ENCODE measurements at regions not wholly inside any gene's neighbourhood (a gene's known extent, or its start where the extent isn't known, plus 50 kb on each side); places are given as distances from the start of the nearest gene placed in this dataset.

DNA sequence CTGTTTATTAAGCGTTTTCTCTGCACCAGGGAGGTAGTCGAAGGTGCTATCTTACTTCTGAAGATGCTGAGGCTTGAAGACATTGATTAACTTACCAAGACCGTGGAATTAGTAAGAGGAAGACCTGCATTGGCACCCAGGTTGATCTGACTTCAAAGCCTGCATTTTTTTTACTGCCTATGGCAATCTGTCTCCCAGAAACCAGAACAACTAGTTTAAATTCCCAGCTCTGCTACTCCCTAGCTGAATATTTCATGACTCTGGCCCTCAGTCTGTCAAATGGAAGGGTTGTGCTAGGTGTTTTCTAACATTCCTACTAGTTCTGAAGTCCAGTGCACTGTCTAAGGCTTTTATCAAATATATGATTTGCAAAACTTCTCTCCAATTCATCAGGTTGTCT is 52.0 kb upstream of the GRAMD1B start:
- no peak for DNase-seq (ENCODE audit: low read depth in 2 of 2)

GRCh38 chr11:123377355-123377754 is 52.7 kb upstream of the GRAMD1B start:
- DNase-seq (ENCODE audit: low read depth in 2 of 2), result no peak

DNA sequence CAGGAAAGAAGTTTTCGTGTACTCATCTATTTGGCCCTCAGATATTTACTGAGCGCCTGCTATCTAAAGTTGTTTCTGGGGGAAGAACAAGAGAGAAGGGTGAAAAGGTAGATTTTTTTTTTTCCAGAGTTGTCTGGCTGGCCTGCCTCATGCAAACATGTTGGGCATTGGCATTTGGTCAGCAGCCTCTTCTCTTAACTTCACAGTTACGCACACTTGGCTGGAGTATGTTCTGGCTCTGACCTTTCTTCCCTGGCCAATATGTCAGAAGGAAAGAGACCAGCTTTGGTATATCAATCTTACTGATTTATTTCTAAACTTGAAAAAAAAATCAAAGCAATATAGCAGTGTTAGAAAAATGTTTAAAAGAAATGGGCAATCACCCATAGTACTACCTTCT is 54.2 kb upstream of the GRAMD1B start:
- DNase-seq (ENCODE audit: low read depth in 2 of 2), result no peak

GRCh38 chr11:123374622-123374968 is 55.5 kb upstream of the GRAMD1B start:
- no peak for DNase-seq (ENCODE audit: low read depth in 2 of 2)

DNA sequence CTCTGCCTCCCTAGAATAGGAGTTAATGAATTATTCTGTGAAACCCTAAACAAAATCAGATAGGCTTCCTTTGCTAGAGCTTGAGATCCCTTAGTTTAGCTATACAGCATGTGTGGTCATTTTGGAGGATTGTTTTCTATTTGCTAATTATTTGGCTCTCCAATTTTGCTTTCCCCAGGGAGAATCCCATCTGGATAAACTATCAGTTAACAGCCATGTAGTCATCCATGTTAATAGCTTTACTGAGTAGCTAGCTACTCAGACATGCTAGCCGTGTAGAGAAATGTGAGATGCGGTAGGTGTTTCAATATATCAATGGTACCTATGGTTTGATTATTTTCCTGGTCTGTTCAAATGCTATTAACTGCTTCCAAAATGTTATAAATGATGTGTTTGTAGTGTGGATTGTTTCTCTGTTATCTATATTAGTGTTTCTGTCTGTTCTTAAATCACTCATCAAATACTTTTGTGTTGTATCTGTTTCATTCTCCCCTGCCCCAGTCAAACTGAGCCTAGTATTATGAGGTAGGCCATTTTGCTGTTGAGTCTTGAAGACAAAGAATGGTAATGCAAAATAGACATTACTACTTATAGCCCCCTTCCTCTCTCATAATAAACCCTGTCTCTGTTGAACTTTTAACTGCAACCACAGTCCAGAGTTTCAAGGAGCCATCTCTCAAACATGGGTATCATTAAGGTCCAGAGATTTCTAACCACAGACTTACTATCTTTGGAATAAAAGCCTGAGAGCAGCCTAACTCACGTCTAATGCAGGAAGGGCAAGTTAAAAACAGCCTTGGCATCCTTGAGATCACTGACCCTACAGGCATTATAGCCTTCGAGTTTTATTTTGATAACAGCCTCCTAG is 56.1 kb upstream of the GRAMD1B start:
- no peak for DNase-seq (ENCODE audit: low read depth in 2 of 2)

DNA sequence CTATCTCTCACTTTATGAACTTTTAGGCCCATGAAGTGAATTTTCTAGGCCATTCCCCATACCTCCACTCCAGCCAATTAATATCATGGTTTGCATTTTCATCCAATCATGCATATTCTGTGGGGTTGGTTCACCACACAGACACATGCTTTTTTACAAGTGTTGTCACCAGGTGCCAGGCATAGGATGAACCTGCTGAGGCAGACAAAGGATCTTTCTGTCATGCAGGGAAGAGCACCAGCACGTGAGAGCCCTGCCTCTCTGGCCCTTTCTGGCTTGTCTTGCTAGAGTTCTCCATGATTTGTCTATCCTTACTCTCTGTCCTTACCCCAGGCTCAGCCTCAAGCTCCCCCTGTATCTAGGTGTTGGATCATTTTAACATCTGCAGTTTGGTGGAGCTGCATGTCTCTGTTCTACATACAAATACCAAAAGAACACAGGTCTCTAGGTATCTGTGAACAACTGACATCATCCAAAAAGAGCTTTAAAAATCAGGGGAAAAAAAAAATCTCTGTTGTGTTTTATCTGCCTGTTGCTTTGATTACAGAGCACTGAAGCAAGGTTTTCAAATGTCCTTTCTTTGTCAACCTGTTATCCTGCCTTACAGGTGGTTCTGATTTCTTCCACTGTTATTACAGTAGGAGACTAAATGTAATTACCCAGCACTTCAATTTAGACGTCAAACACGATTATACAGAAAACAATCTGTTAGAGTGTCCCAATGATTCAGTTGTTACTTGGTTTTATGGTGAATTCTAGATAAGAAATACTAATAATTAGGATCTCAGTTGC is 58.4 kb upstream of the GRAMD1B start:
- DNase-seq (ENCODE audit: low read depth in 2 of 2), result no peak

- no peak for DNase-seq (ENCODE audit: low read depth in 2 of 2)
Measured at GRCh38 chr11:123366924-123367323, 63.1 kb upstream of the GRAMD1B start.

GRCh38 chr11:123365955-123366354 is 64.1 kb upstream of the GRAMD1B start:
- no peak for DNase-seq (ENCODE audit: low read depth in 2 of 2)

DNA sequence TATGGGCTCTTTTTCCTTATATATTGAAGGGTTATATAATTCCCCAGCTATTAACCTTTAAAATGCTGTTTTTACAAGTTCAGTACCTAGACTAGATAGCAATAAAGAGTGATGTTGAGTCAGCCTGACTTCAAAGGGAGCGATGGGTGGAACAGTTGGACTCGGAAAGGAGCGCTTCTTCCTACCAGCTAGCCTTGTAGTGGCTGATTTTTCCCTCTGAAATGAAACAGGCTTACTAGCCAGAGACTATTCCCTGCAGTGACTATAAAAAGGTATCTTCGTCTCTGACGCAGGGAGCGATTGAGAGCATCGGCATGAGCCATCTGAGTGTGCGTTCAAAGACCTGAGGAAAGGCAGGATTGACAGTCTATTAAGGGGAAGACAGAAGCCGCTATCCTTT is 66.0 kb upstream of the GRAMD1B start:
- DNase-seq (ENCODE audit: low read depth in 2 of 2), result no peak

DNA sequence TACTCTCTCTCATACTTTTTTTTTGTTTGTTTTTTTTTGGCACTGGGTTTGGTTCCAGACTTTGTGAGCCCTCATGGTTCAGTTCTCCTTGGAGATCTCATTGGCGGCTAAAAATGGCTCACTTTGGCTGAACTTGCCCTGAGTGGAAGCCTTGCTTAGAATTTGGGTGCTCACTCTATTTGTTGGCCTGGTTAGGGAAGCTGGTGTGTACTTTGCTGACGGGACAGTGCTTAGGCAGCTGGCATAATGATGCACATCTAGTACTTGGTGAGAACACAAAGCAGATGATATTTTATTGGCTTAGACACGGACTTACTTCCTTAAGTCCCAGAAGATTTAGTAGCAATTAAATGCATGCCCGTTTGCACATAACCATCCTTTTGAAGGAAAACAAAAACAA is 66.5 kb upstream of the GRAMD1B start:
- DNase-seq (ENCODE audit: low read depth in 2 of 2), result no peak

DNA sequence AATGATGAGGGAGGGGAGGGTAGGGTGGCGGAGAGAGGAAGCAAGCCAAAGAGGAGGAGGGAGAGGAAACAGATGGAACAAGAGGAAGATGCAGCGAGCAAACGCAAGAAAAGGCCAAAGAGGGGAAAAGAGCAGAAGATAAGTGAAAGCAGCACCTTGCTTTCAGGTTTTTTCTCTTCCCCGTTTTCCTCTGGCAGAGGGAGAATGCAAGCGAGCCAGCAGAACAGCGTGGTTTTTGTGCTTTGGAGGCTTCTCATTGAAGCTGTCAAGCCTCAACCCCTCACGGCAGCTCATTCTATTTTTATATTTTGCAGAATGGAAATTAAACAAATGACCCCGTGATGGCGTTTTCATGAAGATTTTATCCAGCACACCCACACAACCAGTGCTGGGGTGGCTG is 67.1 kb upstream of the GRAMD1B start:
- no peak for DNase-seq (ENCODE audit: low read depth in 2 of 2)

DNA sequence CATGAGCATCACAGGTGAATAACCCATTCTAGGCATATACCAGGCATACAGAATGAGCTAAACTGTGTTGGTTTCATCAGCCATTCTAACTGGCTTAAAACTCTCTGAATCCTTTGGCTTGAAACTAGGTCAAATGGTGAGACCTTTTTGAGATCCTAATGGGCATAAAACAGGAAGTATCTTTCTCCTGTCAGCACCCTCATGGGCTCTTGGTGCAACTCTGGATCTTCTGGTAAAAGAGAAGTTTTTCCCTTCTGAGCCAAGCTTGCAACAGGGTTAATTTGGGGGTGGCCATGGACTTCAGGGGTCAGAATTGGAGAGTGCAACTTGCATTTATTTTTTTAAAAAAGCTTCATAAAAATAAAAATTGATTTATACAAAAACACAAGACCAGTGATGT is 67.9 kb upstream of the GRAMD1B start:
- DNase-seq (ENCODE audit: low read depth in 2 of 2), result no peak

DNA sequence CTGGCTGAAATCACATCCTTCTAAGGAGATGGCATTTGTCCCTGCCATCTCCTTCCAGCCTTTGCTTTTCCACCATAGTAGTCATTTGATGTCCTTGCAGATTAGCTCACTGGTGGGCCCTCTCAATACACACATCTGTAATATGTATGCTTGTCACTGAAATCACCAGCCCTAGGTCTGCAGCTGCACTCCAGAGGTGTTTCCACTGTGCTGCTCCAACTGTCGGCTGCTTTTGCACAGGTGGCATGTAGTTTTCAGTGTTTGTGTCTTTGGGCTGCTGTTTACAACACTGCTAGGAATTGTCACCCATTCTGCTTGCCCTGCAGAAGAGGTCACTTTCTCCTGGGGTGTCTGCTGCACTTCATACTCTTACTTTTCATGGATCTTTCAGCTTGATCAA is 69.0 kb upstream of the GRAMD1B start:
- DNase-seq (ENCODE audit: low read depth in 2 of 2), result no peak

GRCh38 chr11:123360267-123360936 is 69.7 kb upstream of the GRAMD1B start:
- DNase-seq (ENCODE audit: low read depth in 2 of 2), result no peak

- DNase-seq (ENCODE audit: low read depth in 2 of 2), result no peak
Measured at GRCh38 chr11:123357990-123358827, 71.9 kb upstream of the GRAMD1B start.

DNA sequence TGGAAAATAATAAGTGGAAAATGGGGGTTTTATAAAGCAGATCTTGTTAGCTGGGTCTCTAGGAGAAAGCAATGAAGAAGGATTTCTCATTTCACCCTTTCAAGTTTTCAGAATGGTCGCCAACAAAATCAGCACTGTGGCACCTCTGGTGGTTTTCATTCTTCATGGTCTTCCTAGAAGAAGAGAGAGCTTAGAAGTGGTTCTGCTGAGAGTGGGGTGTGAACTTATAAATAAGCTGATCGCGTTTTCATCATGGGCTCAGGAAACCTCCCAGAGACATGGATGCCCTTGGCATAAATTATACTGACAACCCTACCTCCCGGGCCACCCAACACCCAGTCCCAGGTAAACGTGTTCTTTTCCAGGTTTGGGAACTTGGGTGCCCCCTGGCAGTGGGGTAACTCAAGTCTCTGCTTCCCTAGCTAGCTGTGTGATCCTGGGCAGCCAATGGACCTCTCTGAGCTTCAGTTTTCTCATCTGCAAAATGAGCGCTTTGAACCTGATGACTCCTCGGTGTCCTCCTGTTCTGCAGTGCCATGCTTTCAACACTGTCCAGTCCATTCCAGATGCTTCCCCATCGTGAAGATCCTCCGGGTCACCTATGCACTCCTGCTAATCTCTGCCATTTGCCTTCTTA is 72.6 kb upstream of the GRAMD1B start:
- DNase-seq (ENCODE audit: low read depth in 2 of 2), result no peak

DNA sequence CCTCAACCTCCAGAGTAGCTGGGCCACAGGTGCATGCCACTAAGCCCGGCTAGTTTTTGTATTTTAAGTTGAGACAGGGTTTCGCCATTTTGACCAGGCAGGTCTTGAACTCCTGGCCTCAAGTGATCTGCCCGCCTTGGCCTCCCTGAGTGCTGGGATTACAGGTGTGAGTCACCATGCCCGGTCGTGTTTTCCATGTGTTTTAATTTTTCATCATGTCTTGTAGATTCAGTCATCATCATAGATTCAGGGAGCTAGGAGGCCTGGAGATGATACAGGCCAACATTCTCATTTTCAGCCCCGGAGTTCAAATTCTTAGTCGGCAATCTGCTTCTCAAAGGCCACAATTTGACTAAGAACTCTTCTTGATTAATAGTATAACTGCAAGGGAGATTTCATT is 73.5 kb upstream of the GRAMD1B start:
- no peak for DNase-seq (ENCODE audit: low read depth in 2 of 2)

GRCh38 chr11:123354371-123354975 is 75.6 kb upstream of the GRAMD1B start:
- DNase-seq (ENCODE audit: low read depth in 2 of 2), result no peak

DNA sequence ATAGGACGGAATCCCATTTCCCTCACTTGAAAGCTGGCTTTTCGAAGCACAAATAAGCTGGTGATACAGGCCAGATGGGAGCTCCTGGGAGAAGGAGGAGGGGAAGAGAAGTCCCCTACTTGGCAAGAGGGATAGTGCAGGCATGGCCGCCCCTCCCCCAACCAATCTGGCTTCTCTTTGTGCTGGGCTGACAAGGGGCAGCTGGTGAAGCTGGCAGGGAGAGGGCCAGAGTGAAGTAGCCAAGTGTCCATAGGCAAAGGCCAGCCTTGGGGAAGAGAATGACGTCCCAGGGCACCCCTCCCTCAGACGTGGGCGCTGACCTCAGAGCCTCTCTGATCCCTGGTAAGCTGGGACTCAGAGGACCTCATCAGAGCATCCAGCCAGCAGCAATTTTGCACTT is 78.7 kb upstream of the GRAMD1B start:
- DNase-seq (ENCODE audit: low read depth in 2 of 2), result no peak

- no peak for DNase-seq (ENCODE audit: low read depth in 2 of 2)
Measured at GRCh38 chr11:123349382-123349781, 80.7 kb upstream of the GRAMD1B start.

GRCh38 chr11:123344790-123345357 is 85.2 kb upstream of the GRAMD1B start:
- no peak for DNase-seq (ENCODE audit: low read depth in 2 of 2)

Measured in stimulated activated CD4-positive, alpha-beta T cell treated with anti-CD3 and anti-CD28 coated beads, Interleukin-1b, Interleukin-23, amount 100 ng/mL, for 4 hours (primary cell).